HG03066 (cell line): ENCODE measurements at regions not wholly inside any gene's neighbourhood (a gene's known extent, or its start where the extent isn't known, plus 50 kb on each side); places are given as distances from the start of the nearest gene placed in this dataset.
"Not testable (repeated sequence)": the region's sequence is repeated elsewhere in the genome, so short reads cannot be mapped to it uniquely, and the experiment has no call there.

Source experiments
- ATAC-seq: cut with Tn5 transposase; IDR thresholded peaks from one replicate; pipeline ENCODE4 v1.9.1; 2021; ENCODE audit warnings: low read depth; ENCODE audit not compliant: unreplicated experiment

GRCh38 chr4:54993473-54994026, 131.8 kb downstream of the KDR start:
- ATAC-seq = not testable (repeated sequence)

DNA sequence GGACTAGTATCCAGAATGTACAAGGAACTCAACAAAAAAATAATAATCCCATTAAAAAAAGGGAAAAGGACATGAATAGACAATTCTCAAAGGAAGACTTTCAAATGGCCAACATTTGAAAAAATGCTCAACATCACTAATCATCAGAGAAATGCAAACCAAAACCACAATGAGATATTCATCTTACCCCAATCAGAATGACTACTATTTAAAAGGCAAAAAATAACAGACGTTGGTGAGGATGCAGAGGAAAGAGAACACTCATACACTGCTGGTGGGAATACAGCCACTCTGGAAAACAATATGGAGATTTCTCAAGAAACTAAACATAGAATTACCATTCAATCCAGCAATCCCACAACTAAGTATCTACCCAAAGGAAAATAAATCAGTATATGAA, 133.1 kb downstream of the KDR start:
- ATAC-seq = no peak

DNA sequence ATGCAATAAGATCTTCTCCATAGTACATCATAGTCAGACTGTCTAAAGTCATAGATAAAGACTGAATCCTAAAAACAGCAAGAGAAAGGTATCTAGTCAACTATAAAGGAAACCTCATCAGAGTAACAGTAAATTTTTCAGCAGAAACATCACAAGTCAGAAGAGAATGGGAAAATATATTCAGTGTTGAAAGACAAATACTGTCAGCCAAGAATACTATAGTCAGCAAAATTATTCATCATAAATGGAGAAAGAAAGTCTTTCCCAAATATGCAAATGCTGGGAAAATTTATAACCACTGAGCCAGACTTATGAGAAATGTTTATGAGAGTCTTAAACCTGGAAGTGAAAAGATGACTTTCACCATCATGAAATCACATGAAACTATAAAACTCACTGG, 136.7 kb downstream of the KDR start:
- ATAC-seq = no peak

DNA sequence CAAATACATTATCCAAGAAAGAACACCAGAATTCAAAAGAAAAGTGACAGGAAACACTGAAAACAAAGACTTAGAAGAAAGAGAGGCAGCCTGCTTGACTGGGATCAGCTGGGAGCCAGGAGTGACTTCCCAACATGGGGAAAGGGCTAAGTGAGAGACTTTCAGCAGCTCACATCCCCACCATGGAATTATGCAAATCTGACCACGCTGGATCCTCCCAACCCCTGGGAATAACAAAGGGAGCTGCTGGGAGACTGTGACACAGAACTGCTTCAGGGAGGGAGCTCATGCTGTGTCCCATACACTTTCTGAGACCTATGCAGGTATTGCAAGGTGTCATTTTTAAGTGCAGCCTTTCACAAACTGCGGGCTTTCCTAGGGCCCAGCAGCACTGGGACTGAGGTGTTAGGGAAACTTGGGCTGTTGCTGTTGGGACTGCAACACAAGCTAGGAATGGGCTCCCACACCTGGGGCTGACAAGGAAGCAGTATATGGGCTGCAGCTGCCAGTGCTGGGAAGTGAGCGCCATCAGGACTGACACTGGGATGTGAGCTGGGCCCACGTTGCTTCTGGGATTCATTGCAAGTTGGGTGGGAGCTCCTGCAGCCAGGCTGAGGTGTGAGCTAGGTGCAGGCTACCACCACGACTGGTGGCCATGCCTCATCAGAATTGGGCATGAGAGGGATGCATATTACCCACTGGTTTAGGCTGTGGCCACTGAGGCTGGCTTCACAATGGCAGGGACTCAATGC, 139.1 kb downstream of the KDR start:
- ATAC-seq = no peak

- ATAC-seq = no peak
Observed at GRCh38 chr4:54976682-54977081, 148.7 kb downstream of the KDR start.

GRCh38 chr4:54976031-54976430, 149.4 kb downstream of the KDR start:
- no peak for ATAC-seq

GRCh38 chr4:54973784-54974183, 151.6 kb downstream of the KDR start:
- no peak for ATAC-seq

- ATAC-seq = peak; percentile 73
Observed at GRCh38 chr4:54971474-54971950, 153.9 kb downstream of the KDR start.

GRCh38 chr4:54967289-54967688, 158.1 kb downstream of the KDR start:
- no peak for ATAC-seq

DNA sequence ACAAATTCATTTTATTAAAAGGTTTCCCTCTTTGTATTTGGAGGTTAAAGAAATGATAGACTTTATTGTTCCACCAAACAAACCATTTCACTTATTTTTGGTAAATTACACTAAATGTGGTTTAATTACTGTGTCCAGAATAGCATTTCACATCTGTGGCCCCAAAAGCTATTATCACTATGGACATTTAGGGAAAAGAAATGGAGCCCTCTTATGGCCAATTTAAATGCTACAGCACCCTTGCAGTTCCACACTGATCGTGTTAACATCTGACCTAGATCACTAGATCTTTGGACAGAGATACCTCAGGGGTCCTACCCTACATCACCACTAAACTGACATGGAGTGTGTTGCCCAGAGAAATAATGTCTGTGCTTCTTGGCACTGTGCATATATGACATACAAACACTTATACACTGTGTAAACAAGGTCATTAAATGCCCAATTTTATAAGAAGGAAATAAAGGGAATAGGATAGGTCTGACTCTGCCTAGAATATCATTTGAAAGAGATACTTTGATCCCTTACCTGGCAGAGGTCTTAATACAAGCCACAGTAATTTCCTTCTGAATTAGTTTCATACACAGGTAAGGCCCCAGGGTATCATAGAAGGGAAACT, 163.9 kb downstream of the KDR start:
- ATAC-seq = no peak

DNA sequence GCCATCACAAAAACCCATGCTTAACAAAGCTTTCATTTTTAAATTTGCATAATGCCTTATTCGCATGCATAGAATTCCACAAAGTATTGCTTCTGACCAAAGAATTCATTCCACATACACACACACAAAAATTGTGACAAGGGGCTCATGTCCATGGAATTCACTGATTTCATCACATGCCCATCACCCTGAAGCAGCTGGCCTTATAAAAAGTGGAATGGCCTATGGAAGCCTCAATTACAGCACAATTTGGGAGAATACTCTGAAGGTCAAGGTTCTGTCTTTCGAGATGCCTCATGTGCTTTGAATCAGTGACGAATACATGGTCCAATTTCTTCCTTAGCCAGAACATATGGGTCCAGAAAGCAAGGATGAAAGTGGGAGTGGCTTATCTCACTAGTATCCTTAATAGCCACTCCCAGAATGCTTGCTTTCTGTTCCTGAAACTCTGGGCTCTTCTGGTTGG, 165.7 kb downstream of the KDR start:
- no peak for ATAC-seq

DNA sequence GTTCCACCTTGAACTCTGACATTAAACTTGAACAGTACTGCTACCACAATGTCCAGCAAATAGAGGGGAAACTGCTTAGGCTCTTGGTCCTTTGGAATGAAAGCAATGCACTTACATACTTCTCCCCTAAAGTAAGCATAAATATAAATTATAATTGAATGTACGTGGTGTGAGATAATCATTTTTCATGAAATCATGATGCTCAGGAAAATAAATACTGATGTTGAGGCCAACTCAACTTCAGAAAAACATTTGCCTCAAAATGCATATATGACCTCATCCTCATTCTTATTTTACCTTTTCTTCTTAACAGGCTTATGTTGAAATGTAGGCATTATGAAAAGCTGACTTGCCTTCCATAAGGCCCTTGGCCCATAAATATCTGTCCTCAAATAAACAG, 166.3 kb downstream of the KDR start:
- ATAC-seq = no peak

GRCh38 chr4:54958236-54958635, 167.2 kb downstream of the KDR start:
- no peak for ATAC-seq

GRCh38 chr4:54954656-54955388, 170.6 kb downstream of the KDR start:
- ATAC-seq = no peak

GRCh38 chr4:54946741-54947140, 178.7 kb downstream of the KDR start:
- no peak for ATAC-seq

- ATAC-seq = no peak
Observed at GRCh38 chr4:54945838-54946237, 179.6 kb downstream of the KDR start.

- ATAC-seq = no peak
Observed at GRCh38 chr4:54942721-54943120, 182.7 kb downstream of the KDR start.

DNA sequence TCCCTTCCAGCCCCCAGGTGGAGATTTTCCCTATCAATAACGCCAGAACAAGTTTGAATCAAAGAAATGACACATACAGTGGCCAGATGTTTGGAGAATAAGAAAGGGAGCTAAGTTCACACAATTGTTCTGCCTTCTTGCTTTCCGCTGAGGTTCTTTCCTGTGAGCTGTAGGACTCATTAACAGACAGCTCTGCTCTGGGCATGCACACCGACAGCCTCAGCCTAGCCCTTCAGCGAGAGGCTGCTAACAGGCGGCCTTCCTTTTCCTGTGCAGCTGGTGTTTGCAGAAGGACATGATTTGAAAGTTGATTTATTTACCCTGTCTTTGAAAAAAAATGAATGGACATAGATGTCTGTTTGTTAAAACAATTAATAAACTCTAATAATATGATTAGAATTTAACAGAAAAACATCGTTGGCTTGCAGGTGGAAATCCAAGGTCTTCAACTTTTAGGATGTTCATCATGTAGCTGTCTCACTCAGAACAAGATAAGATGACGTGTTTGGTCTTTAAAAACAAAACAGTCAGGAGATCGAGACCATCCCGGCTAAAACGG, 183.3 kb downstream of the KDR start:
- no peak for ATAC-seq

GRCh38 chr4:54940996-54941865, 184.2 kb downstream of the KDR start:
- ATAC-seq = no peak

- no peak for ATAC-seq
Observed at GRCh38 chr4:54937501-54937900, 187.9 kb downstream of the KDR start.
